ENCODE measurements at regions not wholly inside any gene's neighbourhood (a gene's known extent, or its start where the extent isn't known, plus 50 kb on each side); places are given as distances from the start of the nearest gene placed in this dataset.

DNA sequence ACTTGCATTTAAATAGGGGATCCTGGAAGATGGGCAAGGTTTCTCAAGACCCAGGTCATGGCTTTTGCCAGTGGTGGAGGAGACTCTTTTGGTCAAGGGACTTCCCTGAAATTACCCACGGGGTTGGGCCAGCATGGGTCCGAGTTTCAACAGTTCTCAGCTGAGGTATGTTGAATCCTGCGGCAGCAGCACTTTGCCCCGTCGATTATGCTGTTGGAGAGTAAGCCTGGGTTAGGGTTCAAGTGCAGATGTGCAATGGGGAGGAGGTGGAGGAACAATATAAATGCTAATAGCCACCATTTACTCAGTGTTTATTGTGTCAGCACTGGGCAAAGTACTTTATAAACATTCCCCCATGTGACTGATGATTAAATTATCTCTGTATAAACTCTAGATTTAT, 96.0 kb upstream of the GATA6 start:
- TF ChIP-seq CTCF (IDR thresholded peaks at IDR 0.05 in 2 of 3, conservative IDR thresholded peaks at IDR 0.05 in 1 of 3; ENCODE audit: borderline replicate concordance in 1 of 3, insufficient read depth in 1 of 3, low read depth in 2 of 3, low read length in 2 of 3) (no peak), EZH2 (IDR thresholded peaks at IDR 0.05) (no peak), POLR2A (IDR thresholded peaks at IDR 0.05; ENCODE audit: borderline replicate concordance, extremely low read depth, insufficient read depth, insufficient read length) (no peak), ZFX (IDR thresholded peaks at IDR 0.05) (no peak), EZH2phosphoT487 (IDR thresholded peaks at IDR 0.05; ENCODE audit: borderline replicate concordance) (no peak), CEBPB (IDR thresholded peaks at IDR 0.05; ENCODE audit: low read depth) (no peak), POLR2AphosphoS5 (IDR thresholded peaks at IDR 0.05; ENCODE audit: low read depth, low read length) (no peak), ZNF274 (IDR thresholded peaks at IDR 0.05; ENCODE audit: low read depth, low read length) (no peak), ELF1 (IDR thresholded peaks at IDR 0.05; ENCODE audit: borderline replicate concordance, low read depth) (no peak), CBX3 (IDR thresholded peaks at IDR 0.05; ENCODE audit: low read depth) (no peak), JUND (IDR thresholded peaks at IDR 0.05) (no peak)
- TF ChIP-seq, protein P1, sequence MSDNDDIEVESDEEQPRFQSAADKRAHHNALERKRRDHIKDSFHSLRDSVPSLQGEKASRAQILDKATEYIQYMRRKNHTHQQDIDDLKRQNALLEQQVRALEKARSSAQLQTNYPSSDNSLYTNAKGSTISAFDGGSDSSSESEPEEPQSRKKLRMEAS (IDR thresholded peaks at IDR 0.05): no peak
- TF ChIP-seq, protein P2, sequence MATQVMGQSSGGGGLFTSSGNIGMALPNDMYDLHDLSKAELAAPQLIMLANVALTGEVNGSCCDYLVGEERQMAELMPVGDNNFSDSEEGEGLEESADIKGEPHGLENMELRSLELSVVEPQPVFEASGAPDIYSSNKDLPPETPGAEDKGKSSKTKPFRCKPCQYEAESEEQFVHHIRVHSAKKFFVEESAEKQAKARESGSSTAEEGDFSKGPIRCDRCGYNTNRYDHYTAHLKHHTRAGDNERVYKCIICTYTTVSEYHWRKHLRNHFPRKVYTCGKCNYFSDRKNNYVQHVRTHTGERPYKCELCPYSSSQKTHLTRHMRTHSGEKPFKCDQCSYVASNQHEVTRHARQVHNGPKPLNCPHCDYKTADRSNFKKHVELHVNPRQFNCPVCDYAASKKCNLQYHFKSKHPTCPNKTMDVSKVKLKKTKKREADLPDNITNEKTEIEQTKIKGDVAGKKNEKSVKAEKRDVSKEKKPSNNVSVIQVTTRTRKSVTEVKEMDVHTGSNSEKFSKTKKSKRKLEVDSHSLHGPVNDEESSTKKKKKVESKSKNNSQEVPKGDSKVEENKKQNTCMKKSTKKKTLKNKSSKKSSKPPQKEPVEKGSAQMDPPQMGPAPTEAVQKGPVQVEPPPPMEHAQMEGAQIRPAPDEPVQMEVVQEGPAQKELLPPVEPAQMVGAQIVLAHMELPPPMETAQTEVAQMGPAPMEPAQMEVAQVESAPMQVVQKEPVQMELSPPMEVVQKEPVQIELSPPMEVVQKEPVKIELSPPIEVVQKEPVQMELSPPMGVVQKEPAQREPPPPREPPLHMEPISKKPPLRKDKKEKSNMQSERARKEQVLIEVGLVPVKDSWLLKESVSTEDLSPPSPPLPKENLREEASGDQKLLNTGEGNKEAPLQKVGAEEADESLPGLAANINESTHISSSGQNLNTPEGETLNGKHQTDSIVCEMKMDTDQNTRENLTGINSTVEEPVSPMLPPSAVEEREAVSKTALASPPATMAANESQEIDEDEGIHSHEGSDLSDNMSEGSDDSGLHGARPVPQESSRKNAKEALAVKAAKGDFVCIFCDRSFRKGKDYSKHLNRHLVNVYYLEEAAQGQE (IDR thresholded peaks at IDR 0.05; ENCODE audit: low read depth): no peak
- TF ChIP-seq, protein P3, sequence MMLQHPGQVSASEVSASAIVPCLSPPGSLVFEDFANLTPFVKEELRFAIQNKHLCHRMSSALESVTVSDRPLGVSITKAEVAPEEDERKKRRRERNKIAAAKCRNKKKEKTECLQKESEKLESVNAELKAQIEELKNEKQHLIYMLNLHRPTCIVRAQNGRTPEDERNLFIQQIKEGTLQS (IDR thresholded peaks at IDR 0.05): no peak

Measured in HCT116 (cell line).